GM12878 (cell line): ENCODE measurements at regions not wholly inside any gene's neighbourhood (a gene's known extent, or its start where the extent isn't known, plus 50 kb on each side); places are given as distances from the start of the nearest gene placed in this dataset.

Experiments used
- CHD2 ChIP-seq: IDR thresholded peaks from 2 replicates; pipeline ENCODE4 v1.6.1; 2011; ENCODE audit warnings: low read depth, low read length, improper control_type of control experiment, borderline replicate concordance
- CTCF ChIP-seq, 3 experiments: IDR thresholded peaks in 2 of 3; conservative IDR thresholded peaks in 1 of 3; 2 replicates each; pipeline ENCODE4 v1.5.1; 2011; ENCODE audit warnings: low read depth in 3 of 3, low read length in 3 of 3, mild to moderate bottlenecking in 3 of 3, control low read depth in 2 of 3, moderate library complexity in 2 of 3, inconsistent platforms in 1 of 3, mixed read lengths in 1 of 3; ENCODE audit not compliant: control insufficient read depth in 2 of 3, insufficient read depth in 1 of 3; ENCODE audit errors: extremely low read depth in 1 of 3
- HSF1 ChIP-seq: fragments of 150-350 bp; IDR thresholded peaks from 2 replicates; pipeline ENCODE4 v1.6.1; 2014; ENCODE audit warnings: mild to moderate bottlenecking, low read depth, low read length
- JUND ChIP-seq: IDR thresholded peaks from 2 replicates; pipeline ENCODE4 v1.6.1; 2012; ENCODE audit warnings: low read depth, mild to moderate bottlenecking, low read length, improper control_type of control experiment, moderate library complexity
- SIX5 ChIP-seq: IDR thresholded peaks from 2 replicates; pipeline ENCODE4 v1.6.1; 2011; ENCODE audit warnings: mild to moderate bottlenecking, low read depth, low read length, moderate library complexity; ENCODE audit not compliant: severe bottlenecking
- YY1 ChIP-seq: IDR thresholded peaks from 2 replicates; pipeline ENCODE4 v1.6.1; 2011; ENCODE audit warnings: low read depth, mild to moderate bottlenecking, low read length

GRCh38 chr13:22925881-22926747 is 254.7 kb upstream of the SGCG start:
- no peak for TF ChIP-seq HSF1
- TF ChIP-seq CHD2: no peak
- TF ChIP-seq JUND: no peak
- no peak for TF ChIP-seq SIX5
- no peak for TF ChIP-seq CTCF (IDR thresholded peaks at IDR 0.05 in 2 of 3, conservative IDR thresholded peaks at IDR 0.05 in 1 of 3; ENCODE audit: control insufficient read depth in 2 of 3, extremely low read depth in 1 of 3, insufficient read depth in 1 of 3, low read depth in 3 of 3, low read length in 3 of 3)
- no peak for TF ChIP-seq YY1
